GM19025 (cell line): ENCODE measurements at regions not wholly inside any gene's neighbourhood (a gene's known extent, or its start where the extent isn't known, plus 50 kb on each side); places are given as distances from the start of the nearest gene placed in this dataset.

Source experiments
- ATAC-seq: cut with Tn5 transposase; IDR thresholded peaks from one replicate; pipeline ENCODE4 v1.9.1; 2021; ENCODE audit warnings: mild to moderate bottlenecking, low read depth, moderate library complexity; ENCODE audit not compliant: unreplicated experiment

GRCh38 chr14:73800970-73801515 lies 50.6 kb upstream of the PTGR2 start:
- no peak for ATAC-seq

- ATAC-seq = no peak
These were observed 53.9 kb upstream of the PTGR2 start for GRCh38 chr14:73797543-73798265.

- ATAC-seq = no peak
These were observed 54.6 kb upstream of the PTGR2 start for GRCh38 chr14:73796893-73797542.

- no peak for ATAC-seq
These were observed 55.2 kb upstream of the PTGR2 start for GRCh38 chr14:73796415-73796814.

GRCh38 chr14:73795974-73796373 lies 55.7 kb upstream of the PTGR2 start:
- ATAC-seq = no peak

GRCh38 chr14:73795466-73795865 lies 56.2 kb upstream of the PTGR2 start:
- no peak for ATAC-seq

GRCh38 chr14:73794146-73794545 lies 57.5 kb upstream of the PTGR2 start:
- ATAC-seq = no peak

- ATAC-seq = no peak
These were observed 59.1 kb upstream of the PTGR2 start for GRCh38 chr14:73792481-73792880.

- no peak for ATAC-seq
These were observed 61.5 kb upstream of the PTGR2 start for GRCh38 chr14:73789989-73790581.

GRCh38 chr14:73788701-73789551 lies 62.7 kb upstream of the PTGR2 start:
- ATAC-seq = no peak

- no peak for ATAC-seq
These were observed 63.4 kb upstream of the PTGR2 start for GRCh38 chr14:73788317-73788598.

- no peak for ATAC-seq
These were observed 63.9 kb upstream of the PTGR2 start for GRCh38 chr14:73787486-73788316.

- ATAC-seq = no peak
These were observed 64.8 kb upstream of the PTGR2 start for GRCh38 chr14:73786636-73787485.

GRCh38 chr14:73785834-73786635 lies 65.6 kb upstream of the PTGR2 start:
- ATAC-seq = no peak

- no peak for ATAC-seq
These were observed 66.2 kb upstream of the PTGR2 start for GRCh38 chr14:73785336-73785833.

- ATAC-seq = no peak
These were observed 66.7 kb upstream of the PTGR2 start for GRCh38 chr14:73784988-73785313.

- no peak for ATAC-seq
These were observed 67.2 kb upstream of the PTGR2 start for GRCh38 chr14:73784181-73784987.
